K562 (cell line): ENCODE measurements at regions not wholly inside any gene's neighbourhood (a gene's known extent, or its start where the extent isn't known, plus 50 kb on each side); places are given as distances from the start of the nearest gene placed in this dataset.
A peak's percentile ranks its signal among the peaks of the same experiment; 100 is the strongest.

Experiments
- ATAC-seq: fragments of 200-7000 bp; cut with Tn5 transposase; 3 replicates; pipeline ENCODE4 v1.9.1; 2020; ENCODE audit warnings: moderate library complexity
- BruUV-seq: library from RNA; stranded (reverse); fragments of 400-500 nt; replicated peaks from 2 replicates; lab custom pipeline; 2021; lab: Mats Ljungman, UMichigan
- CTCF ChIA-PET: fragments of 300-600 bp; formaldehyde crosslinking; extraction: SDS; loops from one replicate; lab custom pipeline; 2021; ENCODE audit warnings: low intra/inter-chr PET ratio; lab: Yijun Ruan, JAX
- POLR2A ChIA-PET: fragments of 300-600, 350-650 bp; sonication (Branson Sonifier 250); formaldehyde crosslinking; extraction: SDS; loops from one replicate; lab custom pipeline; 2021; ENCODE audit warnings: antibody characterized with exemption, inconsistent platforms; lab: Yijun Ruan, JAX
- DNase-seq, 4 experiments: peaks; one replicate each; pipeline versions ENCODE4 v3.0.0 to v3.0.0-alpha.2; 2011 to 2018; ENCODE audit warnings: low spot score in 3 of 4, mixed read lengths in 3 of 4; ENCODE audit errors: extremely low read depth in 1 of 4
- FAIRE-seq: peaks from 2 replicates; lab custom pipeline; 2011; peaks lifted over from hg19 to GRCh38; lab: Jason Lieb, UNC
- H2AFZ ChIP-seq: 2 replicates; pipeline ENCODE4 v1.6.0; 2011; ENCODE audit warnings: low read depth, low read length, control low read depth, inconsistent platforms
- H3K27ac ChIP-seq: fragments of 200-600 bp; 3 replicates; pipeline ENCODE4 v1.8.0; 2011; ENCODE audit warnings: low read depth, mild to moderate bottlenecking, control low read depth, inconsistent platforms, low read length, moderate library complexity, mixed read lengths; ENCODE audit errors: extremely low read depth
- H3K27me3 ChIP-seq, 2 experiments: fragments of 300-600 bp in 1 of 2; 2 replicates in 1 of 2; 3 replicates in 1 of 2; pipeline versions ENCODE4 v1.6.0 to v1.8.0; 2011; ENCODE audit warnings: inconsistent platforms in 2 of 2, low read length in 2 of 2, mild to moderate bottlenecking in 1 of 2, mixed read lengths in 1 of 2, moderate library complexity in 1 of 2; ENCODE audit not compliant: control insufficient read depth in 2 of 2, insufficient read depth in 2 of 2
- H3K36me3 ChIP-seq: fragments of 300-600 bp; 3 replicates; pipeline ENCODE4 v1.8.0; 2011; ENCODE audit warnings: mild to moderate bottlenecking, low read length, inconsistent platforms; ENCODE audit not compliant: control insufficient read depth, insufficient read depth
- H3K4me1 ChIP-seq, 2 experiments: fragments of 200-600 bp in 1 of 2; replicated peaks in 1 of 2; 2 replicates in 1 of 2; 3 replicates in 1 of 2; pipeline versions ENCODE4 v1.5.1 to v1.8.0; 2011; ENCODE audit warnings: inconsistent platforms in 2 of 2, low read length in 2 of 2, mild to moderate bottlenecking in 1 of 2, mixed read lengths in 1 of 2, moderate library complexity in 1 of 2; ENCODE audit not compliant: control insufficient read depth in 2 of 2, insufficient read depth in 2 of 2
- H3K4me2 ChIP-seq: 2 replicates; pipeline ENCODE4 v1.6.1; 2011; ENCODE audit warnings: low read length, control low read depth, inconsistent platforms, mixed read lengths; ENCODE audit not compliant: insufficient read depth
- H3K4me3 ChIP-seq: fragments of 200-600 bp; sonication (generic), shearing (Covaris generic); 2 replicates; pipeline ENCODE4 v1.5.1; 2016; ENCODE audit warnings: control low read depth, inconsistent platforms
- H3K79me2 ChIP-seq: fragments of 200-600 bp; 3 replicates; pipeline ENCODE4 v1.8.0; 2011; ENCODE audit warnings: low read length, inconsistent platforms; ENCODE audit not compliant: control insufficient read depth, insufficient read depth
- H3K9ac ChIP-seq, 2 experiments: 2 replicates each; pipeline versions ENCODE4 v1.6.0 to v1.6.1; 2011; ENCODE audit warnings: low read depth in 2 of 2, low read length in 2 of 2, control low read depth in 1 of 2, inconsistent platforms in 1 of 2, mild to moderate bottlenecking in 1 of 2, mixed read lengths in 1 of 2; ENCODE audit not compliant: insufficient read depth in 1 of 2
- H3K9me1 ChIP-seq: one replicate; pipeline ENCODE4 v1.6.0; 2011; ENCODE audit warnings: inconsistent platforms, mild to moderate bottlenecking, low read length, moderate library complexity; ENCODE audit not compliant: control insufficient read depth, insufficient read depth
- H3K9me3 ChIP-seq: replicated peaks from 2 replicates; pipeline ENCODE4 v1.5.1; 2011; ENCODE audit warnings: low read depth, low read length, inconsistent platforms; ENCODE audit not compliant: control insufficient read depth, insufficient read depth
- H4K20me1 ChIP-seq: replicated peaks from 2 replicates; pipeline ENCODE4 v1.6.1; 2011; ENCODE audit warnings: low read length, inconsistent platforms, mixed read lengths; ENCODE audit not compliant: control insufficient read depth, insufficient read depth
- BCOR ChIP-seq: fragments of 450-650 bp; IDR thresholded peaks from 2 replicates; pipeline ENCODE4 v1.6.1; 2016
- CEBPB ChIP-seq: fragments of 450-650 bp; IDR thresholded peaks from 2 replicates; pipeline ENCODE4 v1.6.1; 2016; ENCODE audit warnings: missing genetic modification characterization, missing compliant biosample characterization
- CGGBP1 ChIP-seq: fragments of 250-450 bp; sonication (Bioruptor Pico); IDR thresholded peaks from 2 replicates; pipeline ENCODE4 v1.9.0; 2021; ENCODE audit warnings: mild to moderate bottlenecking
- MTF1 ChIP-seq: fragments of 250-450 bp; sonication (Bioruptor Pico); IDR thresholded peaks from 2 replicates; pipeline ENCODE4 v1.9.0; 2021; ENCODE audit warnings: moderate library complexity, mild to moderate bottlenecking, inconsistent platforms, borderline replicate concordance
- PBX2 ChIP-seq, 2 experiments: IDR thresholded peaks in 1 of 2; conservative IDR thresholded peaks in 1 of 2; 2 replicates each; pipeline ENCODE4 v1.6.1; 2016; ENCODE audit warnings: low read depth in 2 of 2, mild to moderate bottlenecking in 1 of 2, missing compliant biosample characterization in 1 of 2, missing genetic modification characterization in 1 of 2, moderate library complexity in 1 of 2
- PCBP1 ChIP-seq: fragments of 200-400 bp; formaldehyde crosslinking; IDR thresholded peaks from 2 replicates; pipeline ENCODE4 v1.6.1; 2018; ENCODE audit warnings: mild to moderate bottlenecking, low read depth, low read length; ENCODE audit not compliant: poor library complexity, severe bottlenecking
- TCF15 ChIP-seq: fragments of 250-450 bp; sonication (Bioruptor Pico); IDR thresholded peaks from 2 replicates; pipeline ENCODE4 v1.8.0; 2022; ENCODE audit warnings: moderate library complexity, mild to moderate bottlenecking, inconsistent platforms
- USF2 ChIP-seq: sonication (generic); formaldehyde crosslinking; IDR thresholded peaks from 2 replicates; pipeline ENCODE4 v1.5.0; 2020; ENCODE audit warnings: missing genetic modification reagents
- YBX1 ChIP-seq: fragments of 450-650 bp; IDR thresholded peaks from 2 replicates; pipeline ENCODE4 v1.7.1; 2016; ENCODE audit warnings: mild to moderate bottlenecking
- ZNF133 ChIP-seq: fragments of 250-450 bp; sonication (Bioruptor Pico); IDR thresholded peaks from 2 replicates; pipeline ENCODE4 v1.4.0; 2020; ENCODE audit warnings: mild to moderate bottlenecking
- ZNF253 ChIP-seq: fragments of 250-450 bp; sonication (Bioruptor Pico); conservative IDR thresholded peaks from 2 replicates; pipeline ENCODE4 v1.6.1; 2021; ENCODE audit warnings: mild to moderate bottlenecking
- ZNF507 ChIP-seq: conservative IDR thresholded peaks from 2 replicates; pipeline ENCODE4 v1.6.1; 2017; ENCODE audit warnings: missing genetic modification characterization, missing compliant biosample characterization
- ZNF589 ChIP-seq: fragments of 200-800 bp; sonication (Bioruptor generic); IDR thresholded peaks from 2 replicates; pipeline ENCODE4 v1.6.1; 2016; ENCODE audit warnings: low read depth, missing genetic modification characterization, missing compliant biosample characterization
- in situ Hi-C: fragments of 300-500 bp; cut with MboI; formaldehyde crosslinking; loops from 4 replicates; pipeline ENCODE4 v1.15.0; 2018; ENCODE audit warnings: inconsistent platforms, mixed read lengths
- intact Hi-C: fragments of 100-400 bp; cut with micrococcal nuclease; formaldehyde crosslinking; loops from 2 replicates; pipeline ENCODE4 v1.14.2; 2022

- POLR2A ChIA-PET: no interaction called here
- Histone ChIP-seq H3K27ac (no peak overlapping the region), H4K20me1 (no peaks in the 10 kb centered on the region), H2AFZ (no peak overlapping the region), H3K9me3 (no peaks in the 10 kb centered on the region), H3K36me3 (no peaks in the 10 kb centered on the region), H3K4me2 (no peak overlapping the region), H3K9ac (no peak overlapping the region), H3K4me3 (no peak overlapping the region), H3K79me2 (no peaks in the 10 kb centered on the region), H3K27me3 (no peaks in the 10 kb centered on the region), H3K4me1 (peaks cover 0 to 4% of the 10 kb centered on the region in 2 experiments; a peak in 1 of 5 replicates), H3K9me1 (no peaks in the 10 kb centered on the region)
- FAIRE-seq (peak; percentile 11), DNase-seq (no peak), ATAC-seq (no peak)
- CTCF ChIA-PET: no interaction called here
- intact Hi-C loops: no loop called here
- BruUV-seq: no TSS peak
- TF ChIP-seq MTF1 (CRISPR knock-in tag): no peak
- TF ChIP-seq ZNF507 (tag): no peak
- TF ChIP-seq CEBPB (tag): no peak
- TF ChIP-seq ZNF253 (CRISPR knock-in tag): no peak
- TF ChIP-seq ZNF589 (CRISPR knock-in tag): no peak
- no peak for TF ChIP-seq PCBP1
- TF ChIP-seq BCOR: no peak
- no peak for TF ChIP-seq CGGBP1 (CRISPR knock-in tag)
- no peak for TF ChIP-seq YBX1
- TF ChIP-seq USF2 (CRISPR knock-in tag): no peak
- TF ChIP-seq ZNF133 (CRISPR knock-in tag): no peak
- TF ChIP-seq TCF15 (CRISPR knock-in tag): no peak
- no peak for TF ChIP-seq PBX2 (CRISPR knock-in tag; IDR thresholded peaks at IDR 0.05; ENCODE audit: low read depth)
- no peak for TF ChIP-seq PBX2 (tag; conservative IDR thresholded peaks at IDR 0.05; ENCODE audit: low read depth)
- in situ Hi-C loops: no loop called here
These were observed 96.0 kb upstream of the MAP3K4 start for GRCh38 chr6:160895562-160895961.
